IPS DF 6.9 (cell line): ENCODE measurements at regions not wholly inside any gene's neighbourhood (a gene's known extent, or its start where the extent isn't known, plus 50 kb on each side); places are given as distances from the start of the nearest gene placed in this dataset.

Experiments
- DNase-seq: peaks from one replicate; pipeline ENCODE4 v3.0.0-alpha.2; 2013; ENCODE audit warnings: low read depth, low spot score
- H3K27ac ChIP-seq: one replicate; pipeline ENCODE4 v1.5.1; 2013; ENCODE audit warnings: low read length, control low read depth
- H3K27me3 ChIP-seq: 2 replicates; pipeline ENCODE4 v1.6.1; 2013; ENCODE audit warnings: mild to moderate bottlenecking, low read length; ENCODE audit not compliant: control insufficient read depth, insufficient read depth
- H3K36me3 ChIP-seq: 2 replicates; pipeline ENCODE4 v1.6.1; 2013; ENCODE audit warnings: low read length; ENCODE audit not compliant: control insufficient read depth, insufficient read depth
- H3K4me1 ChIP-seq: 2 replicates; pipeline ENCODE4 v1.6.1; 2013; ENCODE audit warnings: low read length; ENCODE audit not compliant: control insufficient read depth, insufficient read depth
- H3K4me3 ChIP-seq: 2 replicates; pipeline ENCODE4 v1.5.1; 2013; ENCODE audit warnings: mild to moderate bottlenecking, low read length
- H3K9me3 ChIP-seq: 2 replicates; pipeline ENCODE4 v1.6.1; 2013; ENCODE audit warnings: low read length, inconsistent platforms; ENCODE audit not compliant: control insufficient read depth, insufficient read depth
- WGBS: extraction: QIAGEN DNeasy Blood & Tissue Kit; methylation state at CpG from one replicate; pipeline ENCODE4 v1.1.7; 2013; ENCODE audit warnings: mixed read lengths, missing lambda C conversion rate; ENCODE audit not compliant: insufficient read length, insufficient coverage; 5-methylcytosine and 5-hydroxymethylcytosine counted together

DNA sequence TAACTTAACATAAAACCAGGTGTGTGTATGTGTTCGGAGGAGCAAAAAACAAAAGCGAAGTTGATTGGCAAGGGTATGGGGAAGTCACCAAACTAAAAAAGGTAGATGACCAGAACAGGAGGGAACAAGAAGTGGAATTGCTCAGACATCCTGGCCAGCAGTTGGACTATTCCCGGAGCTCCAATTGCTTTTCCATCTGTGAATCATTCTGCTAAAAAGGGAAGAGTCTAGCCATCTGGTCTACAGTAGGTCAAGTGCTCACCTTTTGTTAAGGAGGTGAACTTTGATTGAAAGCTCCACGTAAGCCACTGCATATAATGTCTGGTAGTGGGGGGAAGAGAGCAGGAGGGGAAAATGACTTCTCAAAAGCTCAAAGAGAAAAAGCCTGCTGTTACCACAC is 50.0 kb upstream of the BET1 start:
- no peaks in the 10 kb centered on the region; the same call in 1 of the 2 replicates for H3K4me1 ChIP-seq
- no peak overlapping the region for H3K4me3 ChIP-seq
- no peaks in the 10 kb centered on the region for H3K9me3 ChIP-seq
- no peak for DNase-seq
- no CpG with 5 or more reads among the region's 4 CpGs for WGBS
- H3K36me3 ChIP-seq, result no peaks in the 10 kb centered on the region
- H3K27ac ChIP-seq, result no peak overlapping the region
- no peaks in the 10 kb centered on the region for H3K27me3 ChIP-seq

DNA sequence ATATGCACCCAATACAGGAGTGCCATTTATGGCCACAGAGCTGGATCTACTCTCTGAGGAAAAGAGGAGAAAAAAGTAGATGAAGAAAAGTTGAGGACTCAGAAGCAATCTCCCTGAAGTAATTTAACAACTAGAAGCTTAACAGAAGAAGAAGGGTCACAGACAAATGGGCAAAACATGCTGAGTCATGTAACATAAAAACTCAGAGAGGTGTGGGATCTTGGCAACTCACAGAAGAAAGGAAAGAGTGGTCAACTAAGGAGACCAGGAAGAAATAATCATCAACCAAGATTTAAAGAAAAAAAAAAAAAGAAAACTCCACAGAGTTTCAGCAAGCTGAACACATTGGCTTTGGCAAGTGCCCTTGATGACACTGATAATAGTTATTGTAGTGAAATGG is 51.8 kb upstream of the BET1 start:
- no peak for DNase-seq
- H3K4me1 ChIP-seq, result no peaks in the 10 kb centered on the region; the same call in 1 of the 2 replicates
- no peaks in the 10 kb centered on the region for H3K9me3 ChIP-seq
- H3K4me3 ChIP-seq, result no peak overlapping the region
- no peaks in the 10 kb centered on the region for H3K36me3 ChIP-seq
- H3K27me3 ChIP-seq, result no peaks in the 10 kb centered on the region
- H3K27ac ChIP-seq, result no peak overlapping the region

DNA sequence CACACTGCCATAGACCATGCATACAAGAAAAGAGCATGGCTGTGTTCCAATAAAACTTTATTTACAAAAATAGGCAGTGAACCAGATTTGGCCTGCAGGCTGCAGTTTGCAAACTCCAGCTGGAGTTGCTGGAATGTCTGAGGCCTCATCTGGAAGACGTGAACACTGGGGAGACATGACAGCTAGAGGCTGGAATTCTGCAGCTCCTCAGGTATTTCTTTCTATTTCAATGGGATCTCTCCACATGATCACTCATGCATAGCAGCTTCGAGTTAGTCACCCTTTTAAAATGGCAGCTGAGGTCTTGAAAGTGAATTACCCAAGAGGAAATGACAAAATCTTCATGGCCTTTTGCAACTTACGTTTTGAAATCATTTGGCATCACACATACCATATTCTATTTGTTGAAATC is 52.6 kb upstream of the BET1 start:
- H3K9me3 ChIP-seq, result no peaks in the 10 kb centered on the region
- no peak overlapping the region for H3K27ac ChIP-seq
- no peak overlapping the region for H3K4me3 ChIP-seq
- H3K4me1 ChIP-seq, result no peaks in the 10 kb centered on the region; the same call in 1 of the 2 replicates
- WGBS, result no CpG with 5 or more reads among the region's 3 CpGs
- no peak for DNase-seq
- H3K36me3 ChIP-seq, result no peaks in the 10 kb centered on the region
- no peaks in the 10 kb centered on the region for H3K27me3 ChIP-seq

DNA sequence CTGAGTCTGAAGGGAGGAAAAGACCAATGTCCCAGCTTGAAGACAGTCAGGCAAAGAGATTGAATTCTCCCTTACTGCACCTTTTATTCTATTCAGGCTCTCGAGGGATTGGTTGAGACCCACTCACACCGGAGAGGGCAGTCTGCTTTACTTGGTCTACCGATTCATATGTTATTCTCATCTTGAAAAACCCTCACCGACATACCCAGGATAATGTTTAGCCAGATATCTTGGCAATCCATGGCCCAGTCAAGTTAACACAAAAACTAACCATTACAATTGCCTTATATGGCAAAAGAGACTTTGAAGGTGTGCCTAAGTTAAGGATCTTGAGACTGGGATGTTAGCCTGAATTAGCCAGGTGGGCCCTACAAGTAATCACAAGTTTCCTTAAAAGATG is 53.8 kb upstream of the BET1 start:
- no peaks in the 10 kb centered on the region for H3K9me3 ChIP-seq
- no peak overlapping the region for H3K27ac ChIP-seq
- no peak for DNase-seq
- no CpG with 5 or more reads among the region's 4 CpGs for WGBS
- H3K36me3 ChIP-seq, result no peaks in the 10 kb centered on the region
- H3K4me3 ChIP-seq, result no peak overlapping the region
- H3K27me3 ChIP-seq, result no peaks in the 10 kb centered on the region
- H3K4me1 ChIP-seq, result no peaks in the 10 kb centered on the region; the same call in 1 of the 2 replicates

DNA sequence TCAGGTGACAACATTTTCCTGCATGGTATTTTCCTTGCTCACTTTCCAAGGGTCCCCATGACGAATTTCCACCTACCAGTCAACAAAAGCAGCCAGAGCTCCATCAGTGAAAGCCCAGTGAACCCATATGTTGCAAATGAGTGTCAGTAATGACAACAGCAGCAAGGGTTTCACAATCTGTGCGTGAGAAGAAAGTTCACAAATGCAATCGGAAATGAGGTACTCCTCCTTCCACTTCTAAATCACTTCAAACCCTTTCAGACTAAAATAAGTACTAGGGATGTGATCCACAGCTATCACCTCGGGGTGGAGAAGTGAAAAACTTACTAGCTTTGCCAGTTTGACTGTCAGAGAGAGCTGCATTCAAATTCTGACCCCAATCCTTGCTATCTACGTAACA is 55.6 kb upstream of the BET1 start:
- no peak overlapping the region for H3K4me3 ChIP-seq

DNA sequence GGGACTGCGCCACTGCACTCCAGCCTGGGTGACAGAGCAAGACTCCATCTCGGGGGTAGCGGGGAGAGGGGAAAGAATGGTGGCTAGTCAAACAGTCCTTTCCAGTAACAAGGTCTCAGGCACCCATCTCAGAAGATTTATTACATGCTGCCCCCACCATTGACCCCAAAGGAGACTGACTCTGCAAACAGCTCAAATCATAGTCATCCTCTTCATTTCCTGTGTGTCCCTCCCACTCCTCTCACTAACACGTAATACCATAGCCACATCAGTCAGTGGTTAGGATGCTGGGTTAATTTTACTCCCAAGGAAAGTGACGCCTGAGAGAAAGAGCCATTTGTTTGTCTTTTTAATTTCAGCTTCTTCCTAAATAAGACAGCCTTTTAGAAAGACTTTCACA is 56.6 kb upstream of the BET1 start:
- H3K4me1 ChIP-seq, result no peaks in the 10 kb centered on the region
- no peak for DNase-seq
- WGBS, result no CpG with 5 or more reads among the region's 5 CpGs

More for the DNA sequence above, 55.6 kb upstream of the BET1 start:
- Histone ChIP-seq H3K27ac (no peak overlapping the region), H3K36me3 (no peaks in the 10 kb centered on the region), H3K4me1 (no peaks in the 10 kb centered on the region), H3K27me3 (no peaks in the 10 kb centered on the region), H3K9me3 (no peaks in the 10 kb centered on the region)
- no peak for DNase-seq
- WGBS, result no CpG with 5 or more reads among the region's 5 CpGs

DNA sequence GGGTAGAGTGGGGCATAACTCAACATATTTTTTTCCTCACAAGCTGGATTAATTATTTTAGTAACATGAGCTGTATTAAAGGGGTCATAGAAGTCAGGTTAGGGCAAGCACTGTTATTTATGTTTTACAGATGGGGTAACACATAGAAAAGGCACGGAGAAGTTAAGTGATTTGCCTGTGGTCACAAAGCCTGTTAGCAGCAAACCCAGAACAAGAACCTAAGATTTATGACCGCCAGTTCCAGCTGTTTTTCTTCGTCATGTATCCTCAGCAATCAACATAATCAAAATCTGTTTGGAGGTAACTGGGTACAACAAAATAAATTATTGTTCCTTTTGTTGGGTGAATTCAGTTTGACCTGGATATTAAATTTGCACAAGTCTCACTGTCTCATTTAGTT is 57.2 kb upstream of the BET1 start:
- no CpG with 5 or more reads among the region's 3 CpGs for WGBS
- Histone ChIP-seq H3K4me3 (no peak overlapping the region), H3K9me3 (no peaks in the 10 kb centered on the region), H3K27me3 (no peaks in the 10 kb centered on the region), H3K36me3 (no peaks in the 10 kb centered on the region), H3K27ac (no peak overlapping the region), H3K4me1 (no peaks in the 10 kb centered on the region)
- DNase-seq, result no peak

More for the DNA sequence above, 56.6 kb upstream of the BET1 start:
- no peak overlapping the region for H3K27ac ChIP-seq
- H3K9me3 ChIP-seq, result no peaks in the 10 kb centered on the region
- H3K27me3 ChIP-seq, result no peaks in the 10 kb centered on the region
- H3K36me3 ChIP-seq, result no peaks in the 10 kb centered on the region
- no peak overlapping the region for H3K4me3 ChIP-seq

DNA sequence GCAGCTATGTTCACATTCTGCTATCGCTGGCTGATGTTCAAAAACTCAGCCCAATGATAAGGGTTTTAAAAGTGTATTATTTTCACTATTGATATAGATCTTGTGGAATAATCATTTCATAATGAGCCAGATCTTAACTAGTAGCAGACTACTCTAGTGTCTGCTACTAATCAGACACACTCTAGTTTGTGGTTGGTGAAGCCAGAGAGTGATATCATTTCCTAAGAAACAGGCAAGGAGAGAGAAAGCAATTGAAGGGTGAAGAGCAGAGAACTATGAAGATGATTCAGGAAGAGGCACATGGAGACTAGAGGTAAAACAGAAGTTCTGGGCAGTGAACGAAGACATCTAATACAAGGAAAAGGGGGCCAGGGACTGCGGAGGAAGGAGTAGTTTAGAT is 58.2 kb upstream of the BET1 start:
- no CpG with 5 or more reads among the region's 3 CpGs for WGBS
- no peak for DNase-seq
- H3K36me3 ChIP-seq, result no peaks in the 10 kb centered on the region
- H3K27ac ChIP-seq, result no peak overlapping the region
- H3K4me1 ChIP-seq, result no peaks in the 10 kb centered on the region
- H3K9me3 ChIP-seq, result no peaks in the 10 kb centered on the region
- H3K4me3 ChIP-seq, result no peak overlapping the region
- H3K27me3 ChIP-seq, result no peaks in the 10 kb centered on the region

DNA sequence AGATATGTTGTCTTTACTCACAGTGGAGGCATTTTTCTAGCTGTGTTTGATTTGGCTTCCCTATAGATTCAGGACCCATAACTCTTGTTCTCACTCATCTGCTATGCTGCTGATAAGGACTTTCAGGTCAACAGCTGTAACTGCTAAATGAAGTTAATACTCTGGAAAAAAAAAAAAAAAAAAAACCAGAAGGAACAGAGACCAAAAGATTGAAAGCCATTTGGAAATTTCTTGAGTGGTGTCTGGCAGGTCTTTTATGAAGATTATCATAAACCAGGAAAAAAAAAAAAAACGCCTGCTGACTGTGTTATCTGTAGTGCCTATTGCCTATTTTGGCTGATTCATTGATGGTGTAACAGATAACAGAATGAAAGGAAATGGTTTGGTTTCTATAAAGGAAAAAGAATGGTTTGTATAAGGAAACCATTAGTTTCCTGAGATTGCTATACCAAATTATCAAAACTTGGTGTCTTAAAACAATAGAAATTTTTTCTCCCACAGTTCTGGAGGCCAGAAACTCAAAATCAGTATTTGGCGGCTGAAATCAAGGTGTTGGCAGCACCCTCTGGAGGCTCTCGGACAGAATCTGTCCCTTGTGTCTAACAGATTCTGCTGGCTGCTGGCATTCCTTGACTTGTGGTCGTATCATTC is 60.5 kb upstream of the BET1 start:
- Histone ChIP-seq H3K36me3 (no peaks in the 10 kb centered on the region), H3K9me3 (no peaks in the 10 kb centered on the region), H3K4me3 (no peak overlapping the region), H3K27me3 (no peaks in the 10 kb centered on the region), H3K27ac (no peak overlapping the region), H3K4me1 (no peaks in the 10 kb centered on the region)
- no peak for DNase-seq
- WGBS, result no CpG with 5 or more reads among the region's 4 CpGs

DNA sequence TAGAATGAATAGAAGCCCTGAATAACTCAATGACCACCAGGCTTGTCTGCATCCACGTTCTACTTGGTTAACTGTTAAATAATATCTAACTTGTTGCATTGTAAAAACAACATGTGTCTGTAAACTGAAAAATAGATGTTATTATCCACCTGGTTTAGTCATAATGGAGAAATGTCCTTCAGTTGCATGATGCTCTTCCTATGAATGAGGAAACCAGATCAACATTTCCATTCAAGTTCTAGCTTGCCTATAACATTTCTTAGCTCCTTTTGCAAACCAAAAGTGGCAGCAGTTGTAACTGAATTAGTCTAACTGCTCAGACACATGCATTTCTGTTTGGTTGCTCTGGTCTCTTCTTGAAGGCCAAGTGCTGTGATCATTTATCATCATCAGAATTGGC is 62.9 kb upstream of the BET1 start:
- WGBS, result no CpG with 5 or more reads among the region's 1 CpG
- Histone ChIP-seq H3K36me3 (no peaks in the 10 kb centered on the region), H3K9me3 (no peaks in the 10 kb centered on the region), H3K27me3 (no peaks in the 10 kb centered on the region), H3K27ac (no peak overlapping the region), H3K4me3 (no peak overlapping the region), H3K4me1 (no peaks in the 10 kb centered on the region)
- no peak for DNase-seq

DNA sequence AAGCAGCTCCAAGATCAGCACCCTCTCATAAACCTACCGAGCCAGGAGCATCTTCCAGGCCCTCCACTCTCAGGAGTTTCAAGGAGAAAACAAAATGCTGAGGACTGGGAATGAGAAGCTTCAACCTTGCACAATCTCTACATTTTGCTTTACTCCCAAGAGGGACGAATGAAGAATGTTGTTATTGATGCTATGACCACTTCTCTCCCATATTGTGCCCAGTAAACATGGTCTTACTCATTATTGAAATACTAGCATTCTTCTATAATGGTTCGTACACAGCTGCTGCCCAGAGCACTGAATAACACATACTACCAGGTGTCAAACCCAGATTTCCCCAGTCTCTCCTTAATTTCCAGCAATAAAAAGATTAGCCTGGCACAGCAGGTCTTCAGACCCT is 63.4 kb upstream of the BET1 start:
- H3K36me3 ChIP-seq, result no peaks in the 10 kb centered on the region
- H3K4me1 ChIP-seq, result no peaks in the 10 kb centered on the region
- no CpG with 5 or more reads among the region's 3 CpGs for WGBS
- H3K27me3 ChIP-seq, result no peaks in the 10 kb centered on the region
- H3K27ac ChIP-seq, result no peak overlapping the region
- DNase-seq, result no peak
- no peaks in the 10 kb centered on the region for H3K9me3 ChIP-seq
- no peak overlapping the region for H3K4me3 ChIP-seq
